ENCODE measurements at regions not wholly inside any gene's neighbourhood (a gene's known extent, or its start where the extent isn't known, plus 50 kb on each side); places are given as distances from the start of the nearest gene placed in this dataset.

DNA sequence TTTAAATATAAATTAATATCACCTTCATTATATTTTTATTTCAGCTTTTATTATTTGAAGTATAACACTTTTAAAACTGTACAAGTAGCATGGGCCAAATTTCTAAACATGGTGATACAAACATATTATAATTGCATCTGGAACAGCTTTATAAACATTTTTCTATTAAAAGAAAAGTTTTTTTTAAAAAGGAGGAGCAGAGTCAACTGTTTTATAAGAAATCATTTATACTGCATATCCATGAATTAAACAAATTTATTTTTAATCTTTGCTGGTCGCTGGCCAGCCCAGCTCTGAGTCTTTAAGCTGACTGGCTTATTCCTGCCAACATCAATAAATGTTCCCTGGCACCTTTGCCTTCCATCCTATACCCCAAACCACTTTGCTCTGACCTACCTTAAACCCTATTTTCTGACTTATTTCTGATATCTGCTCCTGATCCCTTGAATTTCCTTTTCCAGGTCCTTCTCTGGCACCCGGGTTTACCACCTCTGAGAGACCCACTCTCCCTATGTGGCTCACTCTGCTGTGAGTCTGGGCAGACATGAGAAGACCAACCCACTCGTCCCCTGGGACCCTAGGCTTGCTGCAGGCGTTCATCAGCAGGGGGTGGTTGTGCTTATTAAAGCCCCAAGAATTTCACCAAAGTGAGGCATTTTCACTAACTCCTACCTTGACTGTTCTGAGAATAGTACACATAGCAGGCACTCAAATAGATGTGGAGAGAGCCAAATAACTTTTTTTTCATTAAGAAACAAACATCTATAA, 220.3 kb downstream of the KLF12 start:
- Histone ChIP-seq H3K4me1 (ENCODE audit: insufficient read depth, low read length, severe bottlenecking) (peaks cover 27% of the 10 kb centered on the region), H3K9me2 (ENCODE audit: low read depth, low read length) (no peaks in the 10 kb centered on the region), H3K9me3 (ENCODE audit: low read length) (no peaks in the 10 kb centered on the region), H3K79me2 (ENCODE audit: insufficient read depth, low read length) (no peaks in the 10 kb centered on the region), H3K27me3 (ENCODE audit: insufficient read depth, low read length) (no peaks in the 10 kb centered on the region), H3F3A (ENCODE audit: insufficient read depth, low read length) (no peaks in the 10 kb centered on the region), H3K4me2 (ENCODE audit: low read length) (peak overlapping the region; percentile 42), H3K4me3 (ENCODE audit: low read depth, low read length, poor library complexity, severe bottlenecking) (peak overlapping the region; percentile 12), H2AFZ (ENCODE audit: low read length) (no peak overlapping the region), H4K20me1 (ENCODE audit: insufficient read depth, low read length) (no peaks in the 10 kb centered on the region), H3K36me3 (ENCODE audit: insufficient read depth, low read length) (no peaks in the 10 kb centered on the region), H3K27ac (ENCODE audit: low read depth, low read length, poor library complexity, severe bottlenecking) (peak overlapping the region; percentile 24), H3K9ac (ENCODE audit: low read length) (peak overlapping the region; percentile 1; the same call in 1 of the 2 replicates)
- no peak for TF ChIP-seq EZH2 (IDR thresholded peaks at IDR 0.05; ENCODE audit: borderline replicate concordance, low read length)
- TF ChIP-seq, protein P1, sequence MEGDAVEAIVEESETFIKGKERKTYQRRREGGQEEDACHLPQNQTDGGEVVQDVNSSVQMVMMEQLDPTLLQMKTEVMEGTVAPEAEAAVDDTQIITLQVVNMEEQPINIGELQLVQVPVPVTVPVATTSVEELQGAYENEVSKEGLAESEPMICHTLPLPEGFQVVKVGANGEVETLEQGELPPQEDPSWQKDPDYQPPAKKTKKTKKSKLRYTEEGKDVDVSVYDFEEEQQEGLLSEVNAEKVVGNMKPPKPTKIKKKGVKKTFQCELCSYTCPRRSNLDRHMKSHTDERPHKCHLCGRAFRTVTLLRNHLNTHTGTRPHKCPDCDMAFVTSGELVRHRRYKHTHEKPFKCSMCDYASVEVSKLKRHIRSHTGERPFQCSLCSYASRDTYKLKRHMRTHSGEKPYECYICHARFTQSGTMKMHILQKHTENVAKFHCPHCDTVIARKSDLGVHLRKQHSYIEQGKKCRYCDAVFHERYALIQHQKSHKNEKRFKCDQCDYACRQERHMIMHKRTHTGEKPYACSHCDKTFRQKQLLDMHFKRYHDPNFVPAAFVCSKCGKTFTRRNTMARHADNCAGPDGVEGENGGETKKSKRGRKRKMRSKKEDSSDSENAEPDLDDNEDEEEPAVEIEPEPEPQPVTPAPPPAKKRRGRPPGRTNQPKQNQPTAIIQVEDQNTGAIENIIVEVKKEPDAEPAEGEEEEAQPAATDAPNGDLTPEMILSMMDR (IDR thresholded peaks at IDR 0.05; ENCODE audit: low read length) = no peak; the same call in 1 of the 2 replicates

DNA sequence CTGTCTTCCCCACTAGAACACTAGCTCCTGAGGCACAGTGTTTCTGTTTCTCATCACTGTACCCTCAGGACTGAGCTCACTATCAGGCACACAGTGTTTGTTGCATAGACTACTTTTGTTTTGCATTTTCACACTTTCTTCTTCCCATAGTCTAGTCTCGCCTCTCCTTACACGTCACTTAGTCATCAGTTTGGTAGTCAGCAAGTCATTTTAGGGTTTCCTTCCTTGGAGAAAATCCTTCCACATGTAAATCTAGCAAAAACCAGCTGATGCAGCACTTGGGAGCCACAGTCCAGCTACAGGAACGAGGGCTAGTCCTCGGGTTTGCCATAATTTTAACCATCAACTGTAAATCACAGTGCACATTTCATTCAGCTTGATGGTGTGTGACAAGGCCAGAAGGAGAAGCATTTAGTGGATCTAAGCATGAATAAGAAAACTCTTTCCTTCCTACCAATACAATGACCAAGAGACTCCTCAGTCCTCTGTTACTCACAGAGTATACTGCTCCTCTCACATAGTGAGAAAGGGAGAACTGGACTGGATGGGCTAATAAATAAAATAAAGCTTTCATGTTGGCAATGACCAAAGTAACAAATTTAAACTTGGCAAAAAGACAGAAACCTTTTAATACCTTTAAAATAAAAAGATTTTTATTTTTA, 221.0 kb downstream of the KLF12 start:
- Histone ChIP-seq H3K9ac (ENCODE audit: low read length) (no peak overlapping the region), H3K4me2 (ENCODE audit: low read length) (no peak overlapping the region; the same call in 1 of the 2 replicates), H3K27ac (ENCODE audit: low read depth, low read length, poor library complexity, severe bottlenecking) (peak overlapping the region; percentile 3), H2AFZ (ENCODE audit: low read length) (no peak overlapping the region), H3K9me3 (ENCODE audit: low read length) (no peaks in the 10 kb centered on the region), H3K79me2 (ENCODE audit: insufficient read depth, low read length) (no peaks in the 10 kb centered on the region), H4K20me1 (ENCODE audit: insufficient read depth, low read length) (no peaks in the 10 kb centered on the region), H3K4me1 (ENCODE audit: insufficient read depth, low read length, severe bottlenecking) (peaks cover 27% of the 10 kb centered on the region), H3K36me3 (ENCODE audit: insufficient read depth, low read length) (no peaks in the 10 kb centered on the region), H3K9me2 (ENCODE audit: low read depth, low read length) (no peaks in the 10 kb centered on the region), H3K27me3 (ENCODE audit: insufficient read depth, low read length) (no peaks in the 10 kb centered on the region), H3K4me3 (ENCODE audit: low read depth, low read length, poor library complexity, severe bottlenecking) (no peak overlapping the region), H3F3A (ENCODE audit: insufficient read depth, low read length) (no peaks in the 10 kb centered on the region)
- TF ChIP-seq, protein P1 (IDR thresholded peaks at IDR 0.05; ENCODE audit: low read length) = no peak
- no peak for TF ChIP-seq EZH2 (IDR thresholded peaks at IDR 0.05; ENCODE audit: borderline replicate concordance, low read length)

DNA sequence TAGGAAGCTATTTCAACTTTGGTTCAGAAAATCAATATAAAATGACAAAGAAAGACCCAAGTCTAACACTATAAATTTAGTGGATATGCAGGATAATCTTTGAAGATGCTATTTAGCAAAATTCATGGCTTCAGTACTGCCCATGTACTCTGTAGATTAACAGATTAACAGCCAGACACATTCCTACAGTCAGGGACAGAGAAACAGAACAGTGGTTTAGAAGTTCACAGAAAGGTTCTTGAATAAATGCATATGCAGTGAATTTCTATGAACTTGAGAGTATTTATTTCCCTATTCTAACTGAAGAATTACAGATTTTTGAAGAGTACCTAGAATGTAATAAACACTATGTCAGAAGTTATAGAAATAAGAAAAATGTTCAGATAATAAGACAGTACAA, 222.8 kb downstream of the KLF12 start:
- Histone ChIP-seq H3K9me2 (ENCODE audit: low read depth, low read length) (no peaks in the 10 kb centered on the region), H3K9me3 (ENCODE audit: low read length) (no peaks in the 10 kb centered on the region), H3K27ac (ENCODE audit: low read depth, low read length, poor library complexity, severe bottlenecking) (no peak overlapping the region), H3K4me1 (ENCODE audit: insufficient read depth, low read length, severe bottlenecking) (peaks cover 27% of the 10 kb centered on the region), H3K36me3 (ENCODE audit: insufficient read depth, low read length) (no peaks in the 10 kb centered on the region), H3K79me2 (ENCODE audit: insufficient read depth, low read length) (no peaks in the 10 kb centered on the region), H3K4me3 (ENCODE audit: low read depth, low read length, poor library complexity, severe bottlenecking) (no peak overlapping the region), H3K4me2 (ENCODE audit: low read length) (no peak overlapping the region), H3K9ac (ENCODE audit: low read length) (no peak overlapping the region), H3K27me3 (ENCODE audit: insufficient read depth, low read length) (no peaks in the 10 kb centered on the region), H3F3A (ENCODE audit: insufficient read depth, low read length) (no peaks in the 10 kb centered on the region), H2AFZ (ENCODE audit: low read length) (no peak overlapping the region), H4K20me1 (ENCODE audit: insufficient read depth, low read length) (no peaks in the 10 kb centered on the region)
- TF ChIP-seq, protein P1 (IDR thresholded peaks at IDR 0.05; ENCODE audit: low read length) = no peak
- TF ChIP-seq EZH2 (IDR thresholded peaks at IDR 0.05; ENCODE audit: borderline replicate concordance, low read length) = no peak
